Renal cortex interstitium (tissue), 11 donors: ENCODE measurements at regions not wholly inside any gene's neighbourhood (a gene's known extent, or its start where the extent isn't known, plus 50 kb on each side); places are given as distances from the start of the nearest gene placed in this dataset.
"Not testable (repeated sequence)": the region's sequence is repeated elsewhere in the genome, so short reads cannot be mapped to it uniquely, and the experiment has no call there.

Experiments
- DNase-seq, 11 donors: peaks; one replicate each; pipeline ENCODE4 v3.0.0-alpha.2; 2013; ENCODE audit warnings: low read depth in 9 of 11, low spot score in 4 of 11; ENCODE audit errors: extremely low read depth in 1 of 11

DNA sequence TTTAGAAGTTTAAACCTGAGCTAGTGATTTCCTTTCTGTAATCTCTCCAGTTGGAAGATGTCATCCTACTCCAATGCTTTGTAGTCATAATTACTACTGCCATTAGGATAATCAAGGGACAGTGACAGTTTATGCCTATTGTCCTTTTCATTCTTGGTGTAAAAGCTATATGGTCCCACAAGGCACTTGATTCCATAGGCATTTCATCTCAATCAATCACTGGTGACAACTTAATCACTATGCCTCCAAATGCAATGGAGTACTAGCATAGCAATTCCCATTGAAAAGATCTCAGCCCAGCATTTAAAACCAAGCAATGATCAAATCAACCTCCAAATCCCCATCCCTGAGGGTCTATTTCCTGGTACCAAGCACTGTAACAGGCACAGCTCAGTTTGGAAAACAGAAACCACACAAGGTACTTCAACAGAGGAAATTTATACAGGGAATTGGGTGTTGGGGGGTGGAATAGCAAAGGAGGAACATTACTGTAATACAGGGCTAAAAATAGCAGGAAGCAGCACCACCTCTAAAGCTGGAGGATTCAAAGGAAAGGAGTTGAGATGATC is 51.0 kb downstream of the FHIP2A start:
- DNase-seq = no peak

DNA sequence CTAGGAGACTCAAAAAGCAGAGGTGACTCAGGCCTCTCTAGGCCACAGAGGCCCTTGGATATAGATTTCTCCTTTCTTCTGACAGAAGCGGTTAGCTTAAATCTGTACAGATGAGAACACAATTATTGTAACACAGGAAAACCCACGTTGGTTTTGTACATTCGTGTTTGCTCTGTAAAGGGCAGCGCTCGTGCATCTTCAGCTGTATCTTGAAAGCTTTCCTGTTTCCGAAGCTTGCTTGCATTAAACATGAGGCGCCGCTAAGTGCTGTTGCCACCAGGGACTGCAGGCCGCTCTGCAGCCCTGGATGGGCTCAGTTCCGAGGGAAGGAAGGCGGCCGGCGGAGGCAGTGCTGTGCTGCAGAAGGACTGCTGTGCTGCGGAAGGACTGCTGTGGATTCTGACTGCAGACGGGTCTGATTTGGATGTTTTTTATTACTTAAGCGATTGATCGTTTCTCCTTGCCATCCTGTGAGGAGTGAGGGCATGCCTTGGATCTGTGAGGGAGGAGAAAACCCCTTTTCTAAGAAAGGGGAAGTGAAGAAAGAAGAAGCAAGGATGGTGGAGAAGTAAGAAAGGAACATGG is 53.3 kb downstream of the FHIP2A start:
- peak in 3 of 11 donors; percentile 16 to 24 (median 19) for DNase-seq

DNA sequence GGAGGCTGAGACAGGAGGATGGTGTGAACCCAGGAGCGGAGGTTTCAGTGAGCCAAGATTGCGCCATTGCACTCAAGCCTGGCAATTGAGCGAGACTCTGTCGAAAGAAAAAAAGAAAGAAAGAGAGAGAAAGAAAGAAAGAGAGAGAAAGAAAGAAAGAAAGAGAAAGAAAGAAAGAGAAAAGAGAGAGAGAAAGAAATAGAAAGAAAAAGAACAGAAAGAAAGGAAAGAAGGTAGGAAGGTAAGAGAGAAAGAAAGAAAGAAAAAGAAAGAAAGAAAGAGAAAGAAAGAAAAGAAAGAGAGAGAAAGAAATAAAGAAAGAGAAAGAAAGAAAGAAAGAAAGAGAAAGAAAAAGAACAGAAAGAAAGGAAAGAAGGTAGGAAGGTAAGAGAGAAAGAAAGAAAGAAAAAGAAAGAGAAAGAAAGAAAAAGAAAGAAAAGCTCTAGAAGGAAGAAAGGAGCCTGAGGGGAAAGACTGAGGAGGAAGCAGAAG is 54.1 kb downstream of the FHIP2A start:
- DNase-seq = not testable (repeated sequence)

DNA sequence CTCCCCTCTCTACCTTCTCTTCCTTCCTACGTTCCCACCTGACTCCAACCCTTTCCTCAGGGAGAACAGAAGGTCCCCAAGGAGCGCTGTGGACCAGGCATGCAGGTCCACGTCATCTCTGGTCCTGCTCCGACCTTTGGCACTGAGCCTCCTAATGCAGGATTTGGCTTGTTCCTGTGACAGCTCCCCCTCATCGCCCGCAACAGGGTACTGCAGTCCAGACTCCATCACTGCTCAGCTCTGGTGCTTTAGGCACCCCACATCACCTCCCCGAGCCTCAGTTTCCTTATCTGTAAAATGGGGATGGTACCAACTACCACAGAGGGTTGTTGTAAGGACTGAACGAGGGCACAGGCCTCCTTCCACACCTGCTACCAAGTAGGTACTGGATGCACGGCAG is 54.6 kb downstream of the FHIP2A start:
- DNase-seq = no peak

DNA sequence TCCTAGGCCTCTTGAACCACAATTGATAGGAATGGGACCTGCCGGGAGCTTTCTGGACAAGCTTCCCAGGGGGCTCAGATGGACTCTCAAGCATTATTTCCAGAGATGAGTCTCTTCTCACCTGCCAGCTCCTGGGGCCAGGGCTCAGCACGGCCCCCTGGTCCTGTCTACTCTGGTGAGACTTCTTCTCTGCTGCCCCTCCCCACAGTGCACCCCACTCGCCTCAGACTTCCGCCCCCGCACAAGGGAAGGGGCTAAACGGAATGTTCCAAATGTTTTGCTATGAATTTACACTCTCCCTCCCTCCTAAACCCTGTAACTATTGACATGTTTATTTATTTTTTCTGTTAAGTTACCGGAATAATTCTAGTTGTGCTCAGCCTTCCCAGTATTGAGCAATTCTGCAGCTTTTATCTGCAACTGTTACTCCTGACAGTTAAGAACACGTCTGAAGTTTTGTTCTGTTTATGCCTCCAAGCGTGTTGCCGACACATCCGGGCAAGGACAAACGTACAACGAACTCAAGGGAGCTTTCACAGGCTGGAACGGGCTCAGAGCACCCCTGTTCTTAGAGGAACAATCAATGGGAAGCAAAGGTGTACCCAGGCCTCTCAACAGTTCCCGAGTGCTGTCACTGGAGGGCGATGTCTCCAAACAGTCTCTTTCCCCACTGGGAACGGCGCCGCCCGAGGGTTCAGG is 55.2 kb downstream of the FHIP2A start:
- peak in 9 of 11 donors; percentile 37 to 62 (median 56) for DNase-seq

DNA sequence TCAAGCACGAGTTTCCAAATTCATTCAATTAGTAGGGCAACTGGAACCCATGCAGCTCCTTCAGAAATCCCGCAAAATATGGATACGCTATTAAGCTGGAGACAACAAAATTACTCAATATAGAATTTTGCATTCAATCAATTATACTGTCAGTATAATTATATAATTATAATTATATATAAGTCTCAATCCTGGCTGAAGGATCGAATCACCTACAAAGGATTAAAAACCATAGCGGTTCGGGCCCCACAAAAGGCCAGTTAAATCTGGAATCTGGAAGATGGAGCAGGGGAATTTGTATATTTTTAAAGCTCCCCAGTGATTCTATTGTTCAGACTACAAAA is 55.7 kb downstream of the FHIP2A start:
- no peak for DNase-seq

DNA sequence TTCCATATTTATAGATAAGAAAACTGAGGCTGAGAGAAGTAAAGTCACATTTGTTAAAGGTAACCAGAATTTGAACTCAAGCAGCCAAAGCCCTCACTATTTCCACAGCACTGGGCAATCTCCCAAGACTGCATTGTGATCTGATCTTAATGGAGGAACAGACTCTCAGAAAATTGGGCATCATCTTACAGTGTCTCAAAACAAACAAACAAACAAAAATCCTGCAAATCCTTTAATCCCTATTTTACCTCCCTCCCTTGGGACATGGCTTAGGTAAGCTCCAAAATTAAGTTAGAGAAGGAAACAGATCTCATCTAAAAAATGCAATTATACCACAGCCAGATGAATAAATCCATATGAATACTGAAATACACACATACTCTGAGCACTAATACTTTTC is 57.5 kb downstream of the FHIP2A start:
- no peak for DNase-seq

DNA sequence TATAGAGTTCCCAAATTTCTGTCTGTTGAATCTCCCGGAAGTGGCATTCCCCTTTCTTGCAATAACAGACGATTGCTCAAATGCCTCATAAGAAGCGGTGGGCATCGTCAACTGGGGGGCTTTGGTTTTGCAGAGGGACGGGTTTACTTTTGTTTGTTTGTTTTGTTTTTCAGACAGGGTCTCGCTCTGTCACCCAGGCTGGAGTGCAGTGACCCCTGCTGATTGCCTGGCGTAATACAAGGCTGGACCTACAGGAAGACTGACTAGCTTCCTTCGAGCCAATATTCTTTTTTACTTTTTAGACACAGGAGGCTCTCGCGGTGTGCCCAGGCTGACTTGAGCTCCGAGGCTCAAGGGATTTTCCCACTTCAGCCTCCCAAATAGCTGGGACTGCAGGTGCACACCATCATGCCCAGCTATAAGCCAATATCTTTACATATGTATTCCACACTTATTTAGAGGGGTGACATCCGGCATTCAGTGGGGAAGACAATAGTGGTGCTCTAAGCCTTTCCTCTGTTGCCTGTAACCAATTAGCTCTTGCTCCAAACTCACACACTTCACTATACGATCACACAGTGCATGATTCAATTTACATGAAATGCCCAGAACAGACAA is 58.1 kb downstream of the FHIP2A start:
- DNase-seq = no peak

DNA sequence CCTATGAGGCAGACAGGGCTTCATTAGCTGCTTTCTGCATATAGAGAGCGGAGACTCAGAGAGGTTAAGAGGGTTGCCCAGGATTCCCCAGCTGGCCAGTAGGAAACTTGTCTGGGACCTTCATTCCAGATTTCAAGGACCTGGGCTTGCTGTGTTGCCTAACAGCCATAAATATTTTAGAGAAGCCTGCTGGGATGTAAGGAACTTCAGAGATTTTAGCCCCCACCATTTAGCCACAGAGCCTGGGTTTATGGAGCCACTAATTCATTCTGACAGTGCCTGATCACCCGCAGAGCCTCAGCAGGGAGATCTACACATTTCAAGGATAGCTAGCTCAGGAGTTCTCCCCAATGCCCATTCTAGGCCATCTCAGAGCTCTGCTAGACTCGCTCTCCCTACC is 56.6 kb upstream of the TRUB1 start:
- DNase-seq = peak in 10 of 11 donors; percentile 50 to 82 (median 66)

DNA sequence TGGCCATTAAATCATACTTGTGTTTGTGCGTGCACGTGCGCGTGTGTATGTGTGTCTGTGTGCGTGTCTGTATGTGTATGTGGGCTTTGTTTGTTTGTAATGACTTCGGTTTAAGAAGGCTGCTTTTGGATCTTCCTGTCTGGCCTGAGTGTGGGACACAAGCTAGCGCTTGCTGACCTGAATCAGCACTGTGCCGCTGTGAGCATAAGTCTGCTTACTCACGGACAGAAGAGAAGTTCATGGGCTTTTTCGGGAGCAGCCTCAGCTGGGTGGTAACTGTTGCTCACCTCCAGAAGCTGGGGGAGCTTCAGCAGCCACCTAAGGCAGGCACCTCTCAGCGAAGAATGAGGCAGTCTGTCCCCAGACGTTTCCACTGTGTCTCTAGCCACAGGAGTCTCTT is 56.1 kb upstream of the TRUB1 start:
- DNase-seq = peak in 4 of 11 donors; percentile 21 to 27 (median 24)

DNA sequence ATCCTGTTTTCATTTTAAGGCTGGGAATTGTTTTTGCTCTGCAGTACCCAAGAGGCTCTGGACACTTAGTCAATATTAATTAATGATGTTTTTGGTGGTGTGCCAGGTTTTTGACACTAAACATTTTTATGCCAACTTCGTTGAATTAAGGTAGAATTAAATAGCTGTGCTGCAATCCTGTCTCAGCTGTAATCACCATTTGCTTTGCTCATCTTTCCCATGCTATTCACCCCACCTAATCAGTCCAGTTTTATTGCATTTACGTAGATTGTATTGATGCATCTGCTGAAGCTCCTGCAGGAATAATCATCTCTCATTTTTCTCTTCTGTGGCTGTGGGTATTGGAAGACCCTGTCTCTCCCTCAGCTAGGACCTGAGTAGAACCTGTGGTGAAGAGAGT is 52.6 kb upstream of the TRUB1 start:
- no peak for DNase-seq
